Retinal pigment epithelial cell (primary cell): ENCODE measurements at regions not wholly inside any gene's neighbourhood (a gene's known extent, or its start where the extent isn't known, plus 50 kb on each side); places are given as distances from the start of the nearest gene placed in this dataset.
"Not testable (repeated sequence)": the region's sequence is repeated elsewhere in the genome, so short reads cannot be mapped to it uniquely, and the experiment has no call there.

Source experiments
- DNase-seq: peaks from one replicate; pipeline ENCODE4 v3.0.0-alpha.2; 2010; ENCODE audit warnings: low read depth
- H3K4me3 ChIP-seq: 2 replicates; pipeline ENCODE4 v1.5.1; 2011; ENCODE audit warnings: mild to moderate bottlenecking, low read length, control low read depth, moderate library complexity
- CTCF ChIP-seq: conservative IDR thresholded peaks from 2 replicates; pipeline ENCODE4 v1.5.1; 2011; ENCODE audit warnings: low read depth, low read length, control low read depth, inconsistent platforms

- TF ChIP-seq CTCF, result no peak
- DNase-seq, result no peak
- H3K4me3 ChIP-seq, result no peak overlapping the region
Observed at GRCh38 chr7:68770649-68771048, 827.6 kb upstream of the AUTS2 start.

- no peak for TF ChIP-seq CTCF
- DNase-seq, result no peak
- H3K4me3 ChIP-seq, result no peak overlapping the region
Observed at GRCh38 chr7:68776326-68776725, 821.9 kb upstream of the AUTS2 start.

DNA sequence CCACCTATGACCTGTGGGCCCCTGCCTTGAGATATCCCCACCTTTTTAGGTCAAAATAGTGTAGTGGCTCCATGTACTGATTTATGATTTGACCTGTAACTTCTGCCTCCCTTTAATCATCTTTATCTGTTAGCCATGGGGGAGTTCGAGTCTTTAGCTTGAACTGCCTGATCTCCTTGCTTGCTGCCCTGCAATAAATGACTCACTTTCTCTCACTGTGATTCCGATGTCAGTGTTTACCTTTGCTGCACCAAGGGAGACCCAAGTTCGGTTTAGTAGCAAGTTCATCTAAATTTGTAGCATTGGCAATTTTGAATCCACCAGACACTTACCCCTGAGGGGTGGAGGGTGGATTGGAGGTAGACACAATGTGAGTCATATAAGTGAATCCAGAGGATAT lies 814.6 kb upstream of the AUTS2 start:
- H3K4me3 ChIP-seq, result no peak overlapping the region
- no peak for DNase-seq
- no peak for TF ChIP-seq CTCF

GRCh38 chr7:68785036-68785435 lies 813.2 kb upstream of the AUTS2 start:
- TF ChIP-seq CTCF, result no peak
- H3K4me3 ChIP-seq, result no peak overlapping the region
- peak; percentile 9 for DNase-seq

- no peak for TF ChIP-seq CTCF
- H3K4me3 ChIP-seq, result no peak overlapping the region
- no peak for DNase-seq
Observed at GRCh38 chr7:68787566-68787965, 810.7 kb upstream of the AUTS2 start.

DNA sequence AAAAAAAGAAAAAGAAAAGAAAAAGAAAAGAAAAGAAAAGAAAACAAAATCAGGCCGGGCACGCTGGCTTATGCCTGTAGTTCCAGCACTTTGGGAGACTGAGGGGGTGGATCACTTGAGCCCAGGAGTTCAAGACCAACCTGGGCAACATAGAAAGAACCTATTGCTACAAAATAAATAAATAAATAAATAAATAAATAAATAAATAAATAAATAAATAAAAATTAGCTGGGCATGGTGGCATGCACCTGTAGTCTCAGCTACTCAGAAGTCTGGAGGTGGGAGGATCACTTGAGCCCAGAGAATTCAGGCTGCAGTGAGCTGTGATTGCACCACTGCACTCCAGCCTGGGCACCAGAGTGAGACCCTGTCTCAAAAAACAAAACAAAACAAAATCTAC lies 809.7 kb upstream of the AUTS2 start:
- not testable (repeated sequence) for DNase-seq, H3K4me3 ChIP-seq

DNA sequence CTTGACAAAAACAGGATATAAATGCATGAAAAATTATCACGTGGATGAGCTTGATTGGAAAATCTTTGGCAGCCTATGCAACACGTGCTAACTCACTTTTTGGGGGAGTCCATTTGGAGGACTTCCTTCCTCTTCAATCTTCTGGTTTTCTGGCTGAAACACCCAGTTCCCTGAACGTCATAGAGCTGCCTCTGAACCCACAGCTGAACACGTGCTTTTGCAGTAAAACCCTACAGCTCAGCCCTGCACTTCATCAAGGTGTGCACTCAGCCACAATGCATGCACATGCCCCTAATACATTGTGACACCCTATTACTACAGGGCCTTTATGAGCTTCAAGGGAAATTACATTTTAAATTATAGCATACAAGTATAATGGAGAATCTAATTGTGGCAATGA lies 808.7 kb upstream of the AUTS2 start:
- DNase-seq, result no peak
- no peak for TF ChIP-seq CTCF
- no peak overlapping the region for H3K4me3 ChIP-seq

GRCh38 chr7:68792351-68792750 lies 805.9 kb upstream of the AUTS2 start:
- DNase-seq, result no peak
- TF ChIP-seq CTCF, result no peak
- no peak overlapping the region for H3K4me3 ChIP-seq
